H1 (cell line): ENCODE measurements at regions not wholly inside any gene's neighbourhood (a gene's known extent, or its start where the extent isn't known, plus 50 kb on each side); places are given as distances from the start of the nearest gene placed in this dataset.

Source experiments
- CTCF ChIA-PET: fragments of 300-600 bp; sonication (Branson Sonifier 250); formaldehyde crosslinking; loops from one replicate; lab custom pipeline; 2021; ENCODE audit not compliant: partially characterized antibody; lab: Charles Lee
- POLR2A ChIA-PET: fragments of 300-600 bp; sonication (Branson Sonifier 250); formaldehyde crosslinking; loops from one replicate; lab custom pipeline; 2021; ENCODE audit warnings: inconsistent platforms; ENCODE audit not compliant: partially characterized antibody; lab: Charles Lee
- DNase-seq, 2 experiments: peaks; one replicate each; pipeline versions ENCODE4 v3.0.0 to v3.0.0-alpha.2; 2010 to 2022; ENCODE audit warnings: low spot score in 2 of 2, low read depth in 1 of 2, mixed read lengths in 1 of 2
- FAIRE-seq: peaks from 2 replicates; lab custom pipeline; 2011; peaks lifted over from hg19 to GRCh38; lab: Jason Lieb, UNC
- H2AFZ ChIP-seq: 2 replicates; pipeline ENCODE4 v1.8.1; 2012; ENCODE audit warnings: low read length, inconsistent platforms
- H2AK5ac ChIP-seq: 2 replicates; pipeline ENCODE4 v1.6.1; 2013; ENCODE audit warnings: low read depth, low read length
- H2BK120ac ChIP-seq: replicated peaks from 2 replicates; pipeline ENCODE3; 2013; ENCODE audit warnings: low read depth, low read length, inconsistent platforms
- H2BK12ac ChIP-seq: 2 replicates; pipeline ENCODE4 v1.6.1; 2013; ENCODE audit warnings: low read depth, low read length
- H2BK15ac ChIP-seq: 2 replicates; pipeline ENCODE4 v1.6.1; 2013; ENCODE audit warnings: low read length
- H2BK20ac ChIP-seq: 2 replicates; pipeline ENCODE4 v1.6.1; 2013; ENCODE audit warnings: low read length
- H2BK5ac ChIP-seq: 2 replicates; pipeline ENCODE4 v1.6.1; 2013; ENCODE audit warnings: low read depth, low read length
- H3K14ac ChIP-seq: 2 replicates; pipeline ENCODE4 v1.6.1; 2013; ENCODE audit warnings: inconsistent platforms; ENCODE audit not compliant: insufficient read length
- H3K18ac ChIP-seq: 2 replicates; pipeline ENCODE4 v1.6.1; 2013; ENCODE audit warnings: low read length; ENCODE audit errors: extremely low read depth
- H3K23ac ChIP-seq: 2 replicates; pipeline ENCODE4 v1.6.1; 2013; ENCODE audit warnings: inconsistent platforms; ENCODE audit not compliant: insufficient read length
- H3K23me2 ChIP-seq: 2 replicates; pipeline ENCODE4 v1.6.1; 2013; ENCODE audit warnings: low read depth, low read length
- H3K27ac ChIP-seq: 2 replicates; pipeline ENCODE4 v1.6.1; 2011; ENCODE audit warnings: low read depth, low read length, inconsistent platforms
- H3K27me3 ChIP-seq, 4 experiments: replicated peaks in 1 of 4; 1 replicate in 1 of 4; 2 replicates in 3 of 4; pipeline versions ENCODE4 v1.6.1 to v1.8.1; 2011 to 2013; ENCODE audit warnings: low read length in 3 of 4, mild to moderate bottlenecking in 3 of 4, inconsistent platforms in 2 of 4, mixed read lengths in 2 of 4, moderate library complexity in 1 of 4; ENCODE audit not compliant: control insufficient read depth in 3 of 4, insufficient read depth in 3 of 4; ENCODE audit errors: extremely low read depth in 1 of 4
- H3K36me3 ChIP-seq, 4 experiments: 2 replicates each; pipeline versions ENCODE4 v1.6.1 to v1.8.1; 2011 to 2013; ENCODE audit warnings: mild to moderate bottlenecking in 4 of 4, low read length in 3 of 4, moderate library complexity in 2 of 4, control low read depth in 1 of 4, inconsistent platforms in 1 of 4; ENCODE audit not compliant: insufficient read depth in 4 of 4, control insufficient read depth in 2 of 4
- H3K4ac ChIP-seq: replicated peaks from 2 replicates; pipeline ENCODE3; 2013; ENCODE audit warnings: low read length, low read depth, mixed read lengths, inconsistent platforms; ENCODE audit not compliant: insufficient read length
- H3K4me1 ChIP-seq, 4 experiments: replicated peaks in 1 of 4; 1 replicate in 1 of 4; 2 replicates in 3 of 4; pipeline versions ENCODE4 v1.6.1 to v1.8.1; 2011 to 2013; ENCODE audit warnings: low read length in 3 of 4, inconsistent platforms in 2 of 4, mixed read lengths in 1 of 4; ENCODE audit not compliant: insufficient read depth in 4 of 4, control insufficient read depth in 3 of 4
- H3K4me2 ChIP-seq, 2 experiments: 2 replicates each; pipeline versions ENCODE4 v1.6.1 to v1.8.1; 2011 to 2013; ENCODE audit warnings: low read depth in 2 of 2, low read length in 2 of 2, control low read depth in 1 of 2, inconsistent platforms in 1 of 2, mild to moderate bottlenecking in 1 of 2; ENCODE audit not compliant: insufficient read depth in 1 of 2
- H3K4me3 ChIP-seq, 4 experiments: fragments of 200-600, 300-600 bp in 1 of 4; sonication (generic), shearing (Covaris generic), sonication (Bioruptor Twin) in 1 of 4; 2 replicates each; pipeline versions ENCODE4 v1.5.1 to v1.8.1; 2011 to 2016; ENCODE audit warnings: low read length in 4 of 4, low read depth in 3 of 4, control low read depth in 2 of 4, inconsistent platforms in 2 of 4, mild to moderate bottlenecking in 2 of 4, mixed read lengths in 1 of 4, moderate library complexity in 1 of 4; ENCODE audit not compliant: insufficient read depth in 2 of 4; ENCODE audit errors: extremely low read depth in 1 of 4
- H3K56ac ChIP-seq: replicated peaks from 2 replicates; pipeline ENCODE3; 2013; ENCODE audit warnings: low read depth, mild to moderate bottlenecking, mixed read lengths, low read length, inconsistent platforms; ENCODE audit not compliant: insufficient read length
- H3K79me1 ChIP-seq: 2 replicates; pipeline ENCODE4 v1.6.1; 2013; ENCODE audit warnings: low read depth, low read length, control low read depth
- H3K79me2 ChIP-seq, 2 experiments: 2 replicates each; pipeline versions ENCODE4 v1.6.1 to v1.8.1; 2012 to 2013; ENCODE audit warnings: low read length in 2 of 2, mild to moderate bottlenecking in 2 of 2, inconsistent platforms in 1 of 2; ENCODE audit not compliant: insufficient read depth in 2 of 2, control insufficient read depth in 1 of 2
- H3K9ac ChIP-seq, 4 experiments: replicated peaks in 1 of 4; 1 replicate in 1 of 4; 2 replicates in 3 of 4; pipeline versions ENCODE4 v1.6.1 to v1.8.1; 2011 to 2013; ENCODE audit warnings: low read depth in 3 of 4, low read length in 3 of 4, control low read depth in 2 of 4, mild to moderate bottlenecking in 2 of 4, moderate library complexity in 2 of 4, inconsistent platforms in 1 of 4; ENCODE audit errors: extremely low read depth in 1 of 4
- H3K9me3 ChIP-seq, 2 experiments: 2 replicates each; pipeline versions ENCODE4 v1.6.1 to v1.8.1; 2012 to 2013; ENCODE audit warnings: mild to moderate bottlenecking in 2 of 2, moderate library complexity in 2 of 2, control low read depth in 1 of 2, inconsistent platforms in 1 of 2, low read depth in 1 of 2, low read length in 1 of 2, mixed read lengths in 1 of 2; ENCODE audit not compliant: insufficient read depth in 2 of 2
- H4K20me1 ChIP-seq, 2 experiments: replicated peaks in 1 of 2; 2 replicates each; pipeline versions ENCODE3 to v1.8.1; 2011 to 2013; ENCODE audit warnings: inconsistent platforms in 2 of 2, low read length in 2 of 2, mild to moderate bottlenecking in 1 of 2; ENCODE audit not compliant: insufficient read depth in 2 of 2, control insufficient read depth in 1 of 2
- H4K5ac ChIP-seq: 2 replicates; pipeline ENCODE4 v1.6.1; 2013; ENCODE audit warnings: low read length, low read depth, mixed read lengths, inconsistent platforms; ENCODE audit not compliant: insufficient read length
- H4K8ac ChIP-seq: 2 replicates; pipeline ENCODE4 v1.8.0; 2013; ENCODE audit warnings: mild to moderate bottlenecking, moderate library complexity, low read length, inconsistent platforms; ENCODE audit not compliant: insufficient read depth; ENCODE audit errors: extremely low read depth
- H4K91ac ChIP-seq: replicated peaks from 2 replicates; pipeline ENCODE3; 2013; ENCODE audit warnings: low read length, mixed read lengths, inconsistent platforms; ENCODE audit not compliant: insufficient read length
- YY1 ChIP-seq: IDR thresholded peaks from 2 replicates; pipeline ENCODE4 v1.6.1; 2011; ENCODE audit warnings: low read depth, mild to moderate bottlenecking, low read length
- ZNF274 ChIP-seq: IDR thresholded peaks from 2 replicates; pipeline ENCODE4 v1.7.0; 2012; ENCODE audit warnings: low read length, borderline replicate concordance; ENCODE audit errors: extremely low read depth
- WGBS, 2 experiments: shearing (Covaris generic) in 1 of 2; methylation state at CpG; one replicate each; pipeline versions ENCODE4 v1.1.6 to v1.1.7; 2013 to 2015; ENCODE audit warnings: low lambda C conversion rate in 2 of 2, mixed read lengths in 2 of 2, inconsistent platforms in 1 of 2, low coverage in 1 of 2, missing lambda C conversion rate in 1 of 2; ENCODE audit not compliant: insufficient replicate concordance in 2 of 2, insufficient coverage in 1 of 2, insufficient read length in 1 of 2; ENCODE audit errors: extremely low coverage in 1 of 2, missing lambda C conversion rate in 1 of 2; 5-methylcytosine and 5-hydroxymethylcytosine counted together

DNA sequence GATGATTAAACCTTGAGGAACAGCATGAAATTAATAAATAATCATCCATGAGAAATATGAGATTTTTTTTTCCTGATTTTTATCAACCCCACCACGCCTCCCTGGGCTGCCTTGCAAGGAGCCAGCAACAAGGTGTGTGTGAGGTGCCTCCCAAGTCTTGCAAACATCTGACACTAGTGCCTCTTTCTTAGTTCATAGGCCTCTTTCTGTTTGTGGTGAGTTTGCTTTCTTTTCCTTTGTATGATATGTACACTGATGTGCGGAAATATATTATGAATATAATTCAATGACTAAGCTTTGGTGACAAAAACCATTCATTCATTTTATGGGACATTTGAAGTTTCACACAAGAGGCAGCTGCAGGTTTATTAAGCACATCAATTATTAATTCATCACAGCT, 63.2 kb upstream of the SYNDIG1 start:
- Histone ChIP-seq H2BK12ac (no peak overlapping the region), H3K79me2 (no peaks in the 10 kb centered on the region), H2BK20ac (no peak overlapping the region), H4K91ac (no peak overlapping the region), H3K79me1 (no peaks in the 10 kb centered on the region), H2BK5ac (no peak overlapping the region), H3K4me2 (no peak overlapping the region), H4K8ac (no peak overlapping the region), H3K14ac (no peak overlapping the region), H3K27ac (no peak overlapping the region), H3K27me3 (no peaks in the 10 kb centered on the region), H3K9me3 (no peaks in the 10 kb centered on the region), H3K4ac (no peak overlapping the region), H2BK15ac (no peak overlapping the region), H3K23me2 (no peaks in the 10 kb centered on the region), H3K56ac (no peak overlapping the region), H2AK5ac (no peak overlapping the region), H3K4me3 (no peak overlapping the region), H4K20me1 (no peaks in the 10 kb centered on the region), H4K5ac (no peak overlapping the region), H2AFZ (no peak overlapping the region), H3K36me3 (no peaks in the 10 kb centered on the region), H3K4me1 (no peaks in the 10 kb centered on the region), H3K23ac (no peak overlapping the region), H3K9ac (no peak overlapping the region), H2BK120ac (no peak overlapping the region), H3K18ac (no peak overlapping the region)
- no peak for TF ChIP-seq ZNF274
- no peak for TF ChIP-seq YY1
- FAIRE-seq = no peak
- POLR2A ChIA-PET = no interaction called here
- 82% methylated on average over 2 of the region's 2 CpGs; no CpG with 5 or more reads in 1 of the 2 experiments for WGBS, 2 experiments
- DNase-seq = no peak
- CTCF ChIA-PET = interaction anchor here (1.5 kb wide), 1 partner anchor 17 kb away, joined by 4 read pairs; no protein-coding TSS in a partner anchor
